Right renal pelvis (tissue), 4 donors: ENCODE measurements at regions not wholly inside any gene's neighbourhood (a gene's known extent, or its start where the extent isn't known, plus 50 kb on each side); places are given as distances from the start of the nearest gene placed in this dataset.
A peak's percentile ranks its signal among the peaks of the same experiment; 100 is the strongest.
"Not testable (repeated sequence)": the region's sequence is repeated elsewhere in the genome, so short reads cannot be mapped to it uniquely, and the experiment has no call there.

Experiments used
- DNase-seq, 4 donors: peaks; one replicate each; pipeline ENCODE4 v3.0.0-alpha.2; 2013; ENCODE audit warnings: low read depth in 4 of 4, low spot score in 3 of 4, missing footprints in 1 of 4

DNA sequence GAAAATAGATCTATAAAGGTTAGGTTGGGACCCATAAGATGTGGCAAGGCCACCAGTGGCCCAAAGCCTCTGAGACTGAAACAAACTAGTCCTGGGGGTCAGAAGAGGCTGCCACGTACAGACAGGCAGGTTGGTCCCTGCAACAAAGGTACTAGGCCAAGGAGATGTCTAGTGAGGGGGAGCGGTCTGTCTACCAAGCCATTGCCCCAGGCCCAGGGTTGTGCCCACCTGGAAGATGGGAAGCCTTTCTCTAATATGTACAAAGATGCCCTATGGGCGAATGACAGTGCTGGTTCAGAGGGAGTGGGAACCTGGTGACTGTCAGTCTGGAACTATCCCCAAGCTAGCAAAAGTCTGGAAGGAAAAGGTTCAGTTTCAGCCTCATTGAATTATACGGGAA lies 233.2 kb downstream of the RBM19 start:
- no peak for DNase-seq

DNA sequence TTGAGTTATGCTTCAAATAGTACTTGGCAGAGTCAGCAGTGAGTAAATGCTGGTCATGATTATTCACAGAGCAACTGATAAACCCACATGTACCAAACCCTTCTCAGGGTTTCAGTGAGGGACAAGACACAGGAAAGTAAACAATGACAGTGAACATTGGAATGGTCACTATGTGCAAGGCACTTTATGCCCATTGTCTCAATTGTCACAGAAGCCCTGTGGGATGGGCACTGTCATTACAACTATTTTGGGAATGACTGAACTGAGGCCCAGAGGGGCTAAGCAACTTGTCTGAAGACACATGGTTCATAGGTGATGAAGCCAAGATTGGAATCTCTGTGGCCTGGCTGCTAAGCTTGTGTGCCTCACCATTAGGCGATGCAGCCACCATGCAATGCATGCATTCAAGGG lies 238.5 kb downstream of the RBM19 start:
- DNase-seq = no peak

DNA sequence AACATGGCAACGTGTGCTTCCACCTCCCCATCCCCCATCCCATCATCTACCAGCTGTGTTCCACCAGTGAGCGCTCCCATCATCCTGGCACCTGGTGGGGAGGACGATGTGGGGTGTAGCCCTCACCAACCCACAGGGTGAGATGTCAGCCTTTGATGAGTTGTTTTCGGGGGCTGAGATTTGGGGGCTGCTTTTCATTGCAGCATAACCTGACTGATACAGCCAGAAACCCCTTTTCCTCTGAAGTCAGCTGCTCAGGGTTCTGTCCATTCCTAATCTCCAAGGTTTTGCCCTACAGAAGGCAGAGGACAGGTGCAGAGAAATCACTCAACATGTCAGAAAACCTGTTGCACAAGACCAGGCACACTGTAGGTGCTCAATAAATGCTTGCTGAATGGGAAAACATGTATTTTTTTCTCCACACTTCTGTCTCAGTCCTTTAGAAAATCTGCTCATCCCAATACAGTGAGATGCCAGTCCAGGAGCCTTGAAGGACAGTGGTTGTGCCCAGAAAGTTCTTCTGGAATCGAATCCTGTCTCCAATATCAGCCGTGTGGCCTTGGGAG lies 239.8 kb downstream of the RBM19 start:
- DNase-seq = no peak

DNA sequence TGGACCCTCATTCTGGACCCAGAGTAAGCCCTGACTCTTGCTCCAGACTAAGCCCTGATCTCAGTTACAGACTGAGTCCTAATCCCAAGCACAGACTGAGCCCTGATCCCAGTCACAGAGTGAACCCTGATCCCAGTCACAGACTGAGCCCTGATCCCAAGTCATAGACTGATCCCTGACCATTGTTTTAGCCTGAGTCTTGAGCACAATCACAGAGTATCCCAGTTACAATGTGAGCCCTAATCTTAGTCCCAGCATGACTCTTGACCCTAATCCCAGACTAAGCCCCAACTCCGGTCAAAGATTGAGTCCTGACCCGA lies 240.6 kb downstream of the RBM19 start:
- DNase-seq = no peak

DNA sequence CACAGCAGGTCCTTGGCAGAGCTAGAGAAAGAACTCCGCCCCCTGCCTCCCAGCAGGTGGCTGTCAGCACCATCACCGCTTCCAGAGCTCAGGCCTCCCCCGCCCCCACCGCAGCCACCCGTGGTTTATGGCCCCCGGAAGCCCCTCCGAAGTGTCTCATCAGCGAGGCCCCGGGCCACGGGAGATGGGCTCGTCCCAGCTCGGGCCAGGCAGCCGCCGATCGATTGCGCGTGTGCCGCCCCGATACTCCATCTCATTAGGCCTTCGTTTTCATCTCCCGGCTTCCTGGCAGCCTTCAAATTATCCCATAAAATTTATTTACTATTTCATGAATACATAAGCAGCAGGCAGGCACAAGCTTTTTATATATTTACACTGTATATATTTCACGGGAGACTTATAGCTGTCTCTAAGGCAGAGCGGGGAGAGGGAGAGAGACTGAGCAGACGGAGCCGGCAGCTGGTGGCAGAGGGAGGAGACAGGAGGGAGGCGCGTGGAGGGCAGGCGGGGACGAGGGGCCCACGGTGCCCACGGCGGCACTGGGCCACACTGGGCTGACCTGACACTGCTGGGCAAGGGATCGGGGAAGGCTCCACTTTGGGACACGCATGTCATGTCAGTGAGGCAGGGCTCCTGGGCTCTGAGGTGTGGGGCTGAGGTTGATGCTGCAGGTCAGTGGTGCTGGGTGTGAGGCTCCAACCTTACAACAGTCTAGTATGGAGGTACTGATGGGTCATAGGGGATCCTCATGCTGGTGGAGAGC lies 241.2 kb downstream of the RBM19 start:
- no peak for DNase-seq

DNA sequence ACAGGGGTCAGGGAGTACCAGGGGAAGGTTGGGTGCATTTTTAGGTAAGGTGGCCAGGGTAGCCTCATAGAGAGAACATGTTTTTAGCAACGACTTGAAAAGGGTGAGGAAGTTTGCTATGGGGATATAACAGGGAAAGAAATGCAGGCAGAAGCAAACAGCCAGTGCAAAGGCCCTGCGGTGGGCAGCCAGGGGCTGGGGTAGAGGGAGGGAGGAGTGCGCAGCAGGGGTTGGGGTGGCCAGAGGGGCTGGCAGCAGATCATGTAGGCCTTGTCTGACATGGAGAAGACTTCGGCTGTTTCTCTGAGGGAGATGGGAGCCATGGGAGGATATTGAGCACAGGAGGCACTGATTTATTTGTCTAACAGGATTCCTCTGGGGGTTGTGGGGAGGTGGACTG lies 242.5 kb downstream of the RBM19 start:
- DNase-seq = no peak

DNA sequence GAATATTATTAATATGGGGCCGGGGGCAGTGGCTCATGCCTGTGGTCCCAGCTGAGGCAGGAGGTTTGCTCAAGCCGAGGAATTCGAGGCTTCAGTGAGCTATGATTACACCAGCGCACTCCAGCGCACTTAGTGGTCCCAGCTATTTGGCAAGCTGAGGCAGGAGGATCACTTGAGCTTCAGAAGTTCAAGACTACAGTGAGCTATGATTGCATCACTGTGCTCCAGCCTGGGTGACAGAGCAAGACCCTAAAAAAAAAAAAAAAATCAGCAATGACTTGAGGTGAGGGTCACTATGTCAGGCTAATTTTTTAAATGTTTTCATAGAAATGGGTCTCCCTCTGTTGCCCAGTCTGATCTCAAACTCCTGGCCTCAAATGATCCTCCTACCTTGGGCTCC lies 243.4 kb downstream of the RBM19 start:
- DNase-seq = no peak

DNA sequence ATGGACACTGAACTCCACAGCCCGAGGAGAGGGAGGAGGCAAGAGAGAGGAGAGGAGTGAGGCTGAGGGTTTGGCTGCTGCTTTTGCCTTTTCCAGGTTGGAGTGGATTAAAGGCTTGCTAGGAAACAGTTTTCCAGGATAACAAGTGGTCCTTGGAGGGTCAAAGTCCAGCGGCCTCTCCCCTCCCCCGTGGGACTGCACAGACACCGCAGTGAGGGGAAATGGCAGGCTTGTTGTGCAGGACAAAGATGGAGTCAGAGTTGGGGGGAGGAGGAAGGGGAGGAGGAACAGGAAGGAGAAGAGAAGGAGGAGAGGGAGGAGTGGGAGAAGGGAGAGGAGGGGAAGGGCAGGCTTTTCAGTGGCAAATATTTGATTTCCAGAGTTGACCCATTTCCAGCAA lies 245.5 kb downstream of the RBM19 start:
- DNase-seq = no peak

DNA sequence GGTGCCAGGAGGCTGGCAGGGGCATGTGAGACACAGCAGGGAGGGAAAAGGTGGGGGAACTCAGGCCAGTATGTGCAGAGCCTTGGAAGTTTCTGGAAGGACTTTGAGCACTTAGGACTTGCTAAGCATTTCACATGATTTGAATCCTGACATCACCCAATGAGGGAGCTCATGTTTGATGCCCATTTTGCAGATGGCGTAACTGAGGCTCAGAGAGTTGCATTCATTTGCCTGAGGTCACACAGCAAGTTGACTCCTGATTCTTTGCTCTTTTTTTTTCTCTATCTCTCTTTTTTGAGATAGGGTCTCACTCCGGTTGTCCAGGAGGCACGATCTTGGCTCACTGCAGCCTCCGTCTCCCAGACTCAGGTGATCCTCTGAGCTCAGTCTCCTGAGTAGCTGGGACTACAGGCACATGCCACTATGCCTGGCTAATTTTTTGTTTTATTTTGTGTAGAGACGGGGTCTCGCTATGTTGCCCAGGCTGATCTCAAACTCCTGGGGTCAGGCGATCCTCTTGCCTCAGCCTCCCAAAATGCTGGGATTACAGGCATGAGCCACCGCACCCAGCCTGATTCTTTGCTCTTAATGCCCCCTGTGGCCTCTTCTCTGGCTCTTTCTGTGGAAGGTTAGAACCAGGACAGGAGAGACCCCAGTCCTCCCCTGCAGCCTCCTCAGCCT lies 246.1 kb downstream of the RBM19 start:
- no peak for DNase-seq

DNA sequence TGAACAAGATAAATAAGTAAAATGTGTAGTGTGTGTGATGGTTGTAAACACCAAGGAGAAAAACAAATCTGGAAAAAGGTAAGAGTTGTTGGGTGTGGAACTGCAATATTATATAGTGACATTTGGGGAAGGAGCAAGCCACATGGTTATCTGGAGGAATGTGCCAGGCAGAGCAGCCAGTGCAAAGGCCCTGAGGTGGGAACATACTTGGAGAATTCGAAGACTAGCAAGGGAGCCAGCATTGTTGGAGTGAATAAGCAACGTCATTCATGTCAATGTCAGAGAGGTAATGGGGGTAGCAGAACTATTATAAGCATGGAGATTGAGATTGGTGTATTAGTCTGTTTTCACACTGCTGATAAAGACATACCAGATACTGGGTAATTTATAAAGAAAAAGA lies 241.5 kb upstream of the LHX5 start:
- no peak for DNase-seq

DNA sequence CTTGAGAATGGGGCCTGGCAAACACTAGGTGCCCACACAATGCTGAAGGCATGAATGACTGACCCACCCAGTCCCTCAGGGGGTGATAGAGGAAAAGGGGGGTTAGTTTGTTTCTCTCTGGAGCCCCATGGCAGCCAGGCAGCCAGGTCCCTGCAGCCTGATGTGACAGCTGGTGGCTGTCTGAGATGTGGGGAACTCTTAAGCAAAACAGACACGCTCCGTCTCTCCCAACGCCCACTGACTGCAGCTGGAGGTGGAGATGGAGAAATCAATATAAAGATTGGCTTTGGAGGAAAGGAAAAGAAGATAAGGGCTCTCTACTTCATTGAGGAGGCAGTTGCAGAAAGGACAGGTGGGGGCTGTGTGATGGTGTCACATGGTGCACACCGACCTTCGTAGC lies 240.8 kb upstream of the LHX5 start:
- no peak for DNase-seq

DNA sequence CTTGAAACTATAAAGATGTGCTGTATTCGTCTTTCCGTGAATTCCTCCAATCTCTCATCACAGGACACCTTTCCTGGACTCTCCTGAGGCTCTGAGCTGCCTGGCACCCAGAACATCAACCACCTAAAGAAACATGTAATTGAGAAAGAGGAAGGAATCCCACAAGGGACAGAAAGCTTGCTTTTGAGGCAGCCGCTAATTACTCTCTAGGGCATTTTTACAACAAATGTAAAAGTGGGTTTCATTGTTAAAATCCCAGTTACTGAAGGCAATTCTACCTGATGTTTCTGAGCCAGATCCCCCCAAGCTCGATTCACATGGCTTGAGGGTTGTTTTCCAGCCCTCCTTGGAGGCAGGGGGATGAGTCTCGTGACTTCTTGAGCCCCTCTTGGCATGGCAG lies 238.5 kb upstream of the LHX5 start:
- DNase-seq = no peak

DNA sequence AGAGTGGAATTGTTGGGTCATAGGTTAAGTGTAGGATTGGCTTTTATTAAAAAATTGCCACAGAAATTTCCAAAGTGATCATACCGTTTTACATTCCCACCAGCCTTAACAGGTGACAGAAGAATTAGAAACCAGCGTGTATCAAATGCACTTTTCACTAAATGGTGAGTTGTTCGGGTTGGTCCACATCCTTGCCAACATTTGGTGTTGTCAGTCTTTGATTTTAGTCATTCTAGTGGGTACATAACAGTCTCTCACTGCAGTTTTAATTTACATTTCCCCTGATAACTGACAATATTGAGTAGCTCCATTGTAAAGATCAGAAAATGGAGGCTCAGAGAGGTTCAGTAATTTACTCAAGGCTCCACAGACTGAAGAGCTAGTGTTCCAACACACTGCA lies 237.8 kb upstream of the LHX5 start:
- no peak for DNase-seq

DNA sequence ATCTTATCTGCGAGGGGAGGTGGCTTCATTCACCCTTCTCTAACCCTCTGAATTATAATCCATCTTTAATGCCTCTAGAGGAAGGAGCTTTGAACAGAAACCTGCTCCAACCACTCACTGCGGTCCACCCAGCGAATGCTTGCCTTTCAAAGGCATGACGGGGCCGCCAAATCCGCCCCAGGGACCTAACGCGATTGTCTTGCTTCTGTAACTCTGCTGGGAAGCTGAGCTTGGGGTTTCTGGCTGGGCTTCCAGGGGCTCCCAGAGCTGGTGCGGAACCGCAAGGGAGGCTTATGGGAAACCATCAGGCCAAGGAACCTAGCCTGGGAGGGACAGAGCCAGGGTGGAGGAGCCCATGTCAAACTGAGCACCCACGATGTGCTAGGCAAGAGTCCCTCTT lies 231.2 kb upstream of the LHX5 start:
- DNase-seq = no peak

DNA sequence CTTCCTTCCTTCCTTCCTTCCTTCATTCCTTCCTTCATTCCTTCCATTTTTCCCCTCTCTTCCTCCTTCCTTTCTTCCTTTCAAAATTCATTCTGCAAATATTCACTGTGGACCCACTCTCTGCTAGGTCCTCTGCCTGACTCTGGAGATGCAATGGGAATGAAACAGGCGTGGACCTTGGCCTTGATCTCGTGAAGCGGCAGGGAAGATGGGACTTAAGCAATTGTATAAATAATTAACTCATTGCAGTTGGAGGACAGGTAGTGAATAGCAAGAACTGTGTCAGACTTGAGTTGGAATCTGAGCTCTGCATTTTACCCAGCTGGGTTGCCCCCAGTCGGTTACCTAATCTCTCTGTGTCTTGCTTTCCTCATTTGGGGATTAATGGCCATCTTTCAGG lies 230.6 kb upstream of the LHX5 start:
- no peak for DNase-seq

DNA sequence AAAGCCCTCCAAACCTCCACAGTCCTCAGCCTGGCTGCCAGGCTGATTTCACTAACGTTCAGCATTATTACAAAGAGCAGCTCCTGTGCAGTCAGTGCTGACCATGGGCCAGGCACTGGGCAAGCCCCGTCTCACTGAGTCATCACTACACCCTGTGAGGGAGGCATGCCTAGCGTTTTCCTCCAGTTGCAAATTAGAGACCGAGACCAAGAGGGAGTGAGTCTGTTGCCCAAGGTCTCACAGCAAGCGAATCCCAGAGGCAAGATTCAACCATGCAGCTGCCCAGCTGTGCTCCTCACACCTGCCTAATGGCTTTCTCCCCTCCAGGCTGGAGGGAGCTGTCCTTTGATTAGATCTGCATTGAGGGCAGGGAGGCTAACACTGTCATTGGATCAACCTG lies 229.3 kb upstream of the LHX5 start:
- DNase-seq = no peak

DNA sequence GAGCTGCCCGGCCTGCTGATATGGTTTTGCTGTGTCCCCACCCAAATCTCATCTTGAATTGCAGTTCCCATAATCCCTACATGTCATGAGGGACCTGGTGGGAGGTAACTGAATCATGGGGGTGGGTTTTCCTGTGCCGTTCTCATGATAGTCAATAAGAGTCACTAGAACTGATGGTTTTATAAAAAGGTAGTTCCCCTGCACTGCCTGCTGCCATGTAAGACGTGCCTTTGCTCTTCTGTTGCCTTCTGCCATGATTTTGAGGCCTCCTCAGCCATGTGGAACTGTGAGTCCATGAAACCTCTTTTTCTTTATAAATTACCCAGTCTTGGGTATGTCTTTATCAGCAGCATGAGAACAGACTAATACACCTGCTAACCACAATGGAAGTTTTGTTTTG lies 228.3 kb upstream of the LHX5 start:
- not testable (repeated sequence) for DNase-seq

DNA sequence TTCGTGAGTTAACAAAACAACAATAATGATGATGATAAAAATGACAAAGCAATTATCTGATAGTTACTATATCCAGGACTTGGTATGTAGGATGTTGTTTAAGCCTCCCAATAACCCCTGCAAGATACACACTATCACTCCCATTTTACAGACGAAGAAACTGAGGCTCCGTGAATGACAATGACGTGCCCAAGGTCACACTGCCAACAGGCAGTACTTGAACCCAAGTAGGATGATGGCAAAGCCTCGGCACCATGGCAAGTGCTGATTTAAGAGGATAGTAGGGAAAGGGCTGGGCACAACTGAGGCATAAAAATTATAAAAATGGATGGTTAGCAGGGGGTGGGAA lies 226.8 kb upstream of the LHX5 start:
- DNase-seq = no peak

DNA sequence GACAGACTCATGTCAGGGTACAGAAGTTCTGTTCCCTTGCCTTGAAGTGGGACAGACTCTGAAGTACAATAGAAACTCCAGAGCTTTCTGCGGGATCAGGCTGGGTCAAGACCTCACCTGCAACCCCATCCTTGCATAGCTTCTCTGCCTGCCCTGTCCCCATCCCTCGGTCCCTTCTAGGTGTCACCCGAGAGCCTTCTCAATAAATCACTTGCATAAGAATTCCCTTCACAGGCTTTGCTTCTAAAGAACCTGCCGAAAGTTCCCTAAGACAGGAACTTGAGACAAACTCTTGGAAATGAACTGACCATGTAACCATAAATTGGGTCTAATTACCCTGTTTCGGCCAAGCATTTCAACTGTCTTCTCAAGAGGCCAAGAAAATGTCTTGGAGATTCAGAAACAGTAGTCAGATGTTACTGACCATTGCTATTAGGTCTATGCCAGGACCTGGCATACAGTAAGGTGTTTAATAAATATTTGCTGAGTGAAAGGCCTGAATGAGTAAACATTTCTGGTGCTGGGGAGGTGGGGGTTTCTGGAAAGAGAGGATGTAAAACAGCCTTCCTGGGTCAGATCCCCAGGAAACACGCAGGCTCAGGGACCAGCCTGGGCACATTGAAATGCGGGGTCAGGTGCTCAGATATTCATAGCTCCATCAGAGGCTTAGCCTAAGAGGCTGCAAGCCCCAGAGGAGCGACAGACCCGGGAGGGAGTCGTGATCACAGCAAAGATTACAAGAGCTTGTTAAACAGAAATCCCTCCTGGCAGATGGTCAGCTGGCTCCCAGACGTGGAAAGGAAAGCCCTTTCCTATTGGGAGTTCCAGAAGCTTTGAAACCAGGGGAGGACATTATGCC lies 226.2 kb upstream of the LHX5 start:
- DNase-seq = peak in 1 of 4 donors; percentile 8

DNA sequence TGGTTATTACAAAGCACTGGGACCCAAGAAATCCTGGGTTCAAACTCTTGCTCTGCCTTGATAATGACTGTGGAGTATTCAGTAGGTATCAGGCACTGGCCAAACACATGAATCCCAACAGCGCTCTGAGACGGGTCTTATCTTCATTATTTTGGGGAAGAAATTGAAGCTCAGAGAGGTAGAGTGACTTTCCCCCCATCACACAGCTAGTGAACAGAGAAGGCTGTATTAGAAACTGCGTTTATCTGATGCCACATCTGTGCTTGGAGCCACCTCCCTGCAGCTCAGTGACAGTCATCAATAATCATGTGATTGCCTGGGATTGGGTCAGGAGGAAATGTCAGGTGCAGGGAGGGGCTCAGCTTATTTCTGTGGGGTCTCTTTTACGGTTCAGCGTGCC lies 225.4 kb upstream of the LHX5 start:
- no peak for DNase-seq

DNA sequence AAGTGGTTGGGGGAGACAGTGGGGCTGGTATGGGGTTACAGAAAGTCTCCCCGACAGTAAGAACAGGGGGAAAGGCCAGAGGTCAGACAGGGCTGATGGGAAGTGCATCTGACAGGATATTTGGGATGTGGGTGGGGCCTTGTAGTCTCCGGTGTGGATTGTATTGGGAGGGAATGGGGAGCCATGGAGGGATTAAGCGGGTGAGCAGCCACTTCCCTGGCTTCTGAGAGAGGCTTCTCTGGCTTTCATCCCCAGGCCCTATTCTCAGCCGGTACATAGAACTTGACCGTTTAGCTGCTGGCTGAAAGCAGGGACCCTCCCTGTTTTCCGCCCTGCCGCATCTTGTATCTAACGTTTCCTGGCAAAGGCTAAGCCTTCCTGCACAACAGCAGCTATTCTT lies 222.0 kb upstream of the LHX5 start:
- DNase-seq = no peak
